ENCODE measurements at regions not wholly inside any gene's neighbourhood (a gene's known extent, or its start where the extent isn't known, plus 50 kb on each side); places are given as distances from the start of the nearest gene placed in this dataset.
A peak's percentile ranks its signal among the peaks of the same experiment; 100 is the strongest.

DNA sequence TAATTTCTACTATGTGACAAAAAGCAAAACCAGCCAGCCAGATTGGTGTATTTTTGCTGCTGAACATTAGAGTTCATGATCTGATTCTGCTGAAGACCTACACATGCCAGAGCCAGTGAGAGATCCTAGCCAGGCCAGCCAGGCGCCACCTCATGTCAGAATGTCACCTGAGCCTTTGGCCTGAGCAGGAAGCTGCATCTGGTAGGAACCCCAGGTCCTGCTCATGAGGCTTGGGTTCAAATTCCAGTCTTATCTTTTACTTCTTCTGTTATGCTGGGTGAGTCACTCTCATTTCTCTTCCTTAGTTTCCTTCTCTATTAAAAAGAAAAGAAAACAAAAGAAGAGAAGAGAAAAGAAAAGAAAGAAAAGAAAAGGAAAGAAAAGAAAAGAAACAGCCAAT, 585.1 kb upstream of the CDH5 start:
- Histone ChIP-seq H2BK5ac (ENCODE audit: low read depth, low read length) (no peak overlapping the region), H3K14ac (ENCODE audit: insufficient read length) (no peak overlapping the region), H3K4me3 (ENCODE audit: extremely low read depth in 1 of 4, insufficient read depth in 2 of 4, low read depth in 3 of 4, low read length in 4 of 4) (no peak overlapping the region), H3K9me3 (ENCODE audit: insufficient read depth in 2 of 2, low read depth in 1 of 2, low read length in 1 of 2) (peaks cover under 1 to 11% of the 10 kb centered on the region in 2 experiments; a peak in 2 of 4 replicates), H3K79me2 (ENCODE audit: control insufficient read depth in 1 of 2, insufficient read depth in 2 of 2, low read length in 2 of 2) (no peaks in the 10 kb centered on the region), H3K23ac (ENCODE audit: insufficient read length) (no peak overlapping the region), H3K56ac (replicated peaks; ENCODE audit: insufficient read length, low read depth, low read length) (no peak overlapping the region), H2BK12ac (ENCODE audit: low read depth, low read length) (no peak overlapping the region), H2BK15ac (ENCODE audit: low read length) (peak overlapping the region; percentile 23; the same call in 1 of the 2 replicates), H3K9ac (replicated peaks in 1 of 4; ENCODE audit: extremely low read depth in 1 of 4, low read depth in 3 of 4, low read length in 3 of 4) (no peak overlapping the region), H3K79me1 (ENCODE audit: low read depth, low read length) (no peaks in the 10 kb centered on the region), H2AK5ac (ENCODE audit: low read depth, low read length) (no peak overlapping the region), H3K4me2 (ENCODE audit: insufficient read depth in 1 of 2, low read depth in 2 of 2, low read length in 2 of 2) (no peak overlapping the region), H3K4ac (replicated peaks; ENCODE audit: insufficient read length, low read depth, low read length) (no peak overlapping the region), H3K36me3 (ENCODE audit: control insufficient read depth in 2 of 4, insufficient read depth in 4 of 4, low read length in 3 of 4) (no peaks in the 10 kb centered on the region), H2BK120ac (replicated peaks; ENCODE audit: low read depth, low read length) (no peak overlapping the region), H4K20me1 (replicated peaks in 1 of 2; ENCODE audit: control insufficient read depth in 1 of 2, insufficient read depth in 2 of 2, low read length in 2 of 2) (no peaks in the 10 kb centered on the region), H2AFZ (ENCODE audit: low read length) (no peak overlapping the region), H4K91ac (replicated peaks; ENCODE audit: insufficient read length, low read length) (no peak overlapping the region), H3K27ac (ENCODE audit: low read depth, low read length) (no peak overlapping the region), H4K5ac (ENCODE audit: insufficient read length, low read depth, low read length) (no peak overlapping the region), H3K23me2 (ENCODE audit: low read depth, low read length) (no peaks in the 10 kb centered on the region), H3K18ac (ENCODE audit: extremely low read depth, low read length) (no peak overlapping the region), H4K8ac (ENCODE audit: extremely low read depth, insufficient read depth, low read length) (no peak overlapping the region), H3K4me1 (replicated peaks in 1 of 4; ENCODE audit: control insufficient read depth in 3 of 4, insufficient read depth in 4 of 4, low read length in 3 of 4) (no peaks in the 10 kb centered on the region), H3K27me3 (replicated peaks in 1 of 4; ENCODE audit: control insufficient read depth in 3 of 4, extremely low read depth in 1 of 4, insufficient read depth in 3 of 4, low read length in 3 of 4) (no peaks in the 10 kb centered on the region), H2BK20ac (ENCODE audit: low read length) (no peak overlapping the region)
- no peak for DNase-seq (ENCODE audit: low read depth in 1 of 2, low spot score in 2 of 2)
- 91% methylated on average over 1 of the region's 1 CpG; no CpG with 5 or more reads in 1 of the 2 experiments for WGBS, 2 experiments (ENCODE audit: extremely low coverage in 1 of 2, insufficient coverage in 1 of 2, insufficient read length in 1 of 2, insufficient replicate concordance in 2 of 2, low coverage in 1 of 2, low lambda C conversion rate in 2 of 2, missing lambda C conversion rate in 1 of 2)
- no peak for FAIRE-seq
- TF ChIP-seq KDM1A (IDR thresholded peaks at IDR 0.05; ENCODE audit: borderline replicate concordance, low read length) (no peak), EP300 (IDR thresholded peaks at IDR 0.05; ENCODE audit: borderline replicate concordance in 1 of 2, low read depth in 2 of 2, low read length in 2 of 2) (no peak), SP1 (IDR thresholded peaks at IDR 0.05; ENCODE audit: low read depth, low read length) (no peak)
- ChIA-PET CTCF (ENCODE audit: partially characterized antibody) (no interaction called here), POLR2A (ENCODE audit: partially characterized antibody) (interaction anchor here (0.6 kb wide), 1 partner anchor 8 kb away, joined by 4 read pairs; no protein-coding TSS in a partner anchor)

All from H1 (cell line).